Stimulated activated CD8-positive, alpha-beta memory T cell treated with anti-CD3 and anti-CD28 coated beads, Interleukin-15, amount 100 ng/mL, for 4 hours (primary cell): ENCODE measurements at regions not wholly inside any gene's neighbourhood (a gene's known extent, or its start where the extent isn't known, plus 50 kb on each side); places are given as distances from the start of the nearest gene placed in this dataset.
"Not testable (repeated sequence)": the region's sequence is repeated elsewhere in the genome, so short reads cannot be mapped to it uniquely, and the experiment has no call there.

ENCODE experiments used
- DNase-seq, 2 donors: peaks; one replicate each; pipeline ENCODE4 v3.0.0-alpha.2; 2020; ENCODE audit warnings: low read depth in 2 of 2

DNA sequence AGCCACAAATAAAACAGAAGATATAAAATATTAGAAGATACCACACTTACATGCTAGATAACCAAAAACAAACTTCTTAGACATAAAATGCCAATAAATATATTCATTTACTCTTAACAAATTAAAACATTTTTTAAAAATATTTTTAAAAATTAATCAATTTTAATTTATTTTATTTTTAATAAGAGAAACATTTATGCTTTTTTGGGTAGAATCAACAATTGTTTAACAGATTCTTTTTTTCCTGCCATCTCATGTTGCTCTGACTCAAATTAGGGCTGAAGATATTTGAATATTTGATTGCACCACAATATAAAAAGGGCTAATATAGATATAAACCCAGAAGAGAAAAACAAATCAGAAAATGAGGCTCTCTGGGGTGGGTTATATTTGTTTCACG, 172.6 kb downstream of the GOLGA6L6 start:
- DNase-seq = no peak

GRCh38 chr15:20367093-20367492, 174.5 kb downstream of the GOLGA6L6 start:
- DNase-seq = no peak

DNA sequence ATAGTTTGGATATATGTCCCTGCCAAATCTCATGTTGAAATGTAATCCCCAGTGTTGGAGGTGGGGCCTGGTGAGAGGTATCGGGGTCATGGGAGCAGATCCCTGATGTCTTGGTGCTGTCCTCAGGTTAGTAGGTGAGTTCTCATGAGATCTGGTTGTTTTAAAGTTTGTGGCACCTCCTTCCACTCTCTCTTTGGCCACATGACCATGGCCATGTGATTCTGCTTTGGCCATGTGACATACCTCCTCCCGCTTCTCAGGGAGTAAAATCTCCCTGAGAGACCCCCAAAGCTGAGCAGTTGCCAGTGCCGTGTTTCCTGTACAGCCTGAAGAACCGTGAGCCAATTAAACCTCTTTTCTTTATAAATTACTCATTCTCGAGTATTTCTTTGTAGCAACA, 178.0 kb downstream of the GOLGA6L6 start:
- not testable (repeated sequence) for DNase-seq

GRCh38 chr15:20361091-20361490, 180.5 kb downstream of the GOLGA6L6 start:
- DNase-seq = no peak

DNA sequence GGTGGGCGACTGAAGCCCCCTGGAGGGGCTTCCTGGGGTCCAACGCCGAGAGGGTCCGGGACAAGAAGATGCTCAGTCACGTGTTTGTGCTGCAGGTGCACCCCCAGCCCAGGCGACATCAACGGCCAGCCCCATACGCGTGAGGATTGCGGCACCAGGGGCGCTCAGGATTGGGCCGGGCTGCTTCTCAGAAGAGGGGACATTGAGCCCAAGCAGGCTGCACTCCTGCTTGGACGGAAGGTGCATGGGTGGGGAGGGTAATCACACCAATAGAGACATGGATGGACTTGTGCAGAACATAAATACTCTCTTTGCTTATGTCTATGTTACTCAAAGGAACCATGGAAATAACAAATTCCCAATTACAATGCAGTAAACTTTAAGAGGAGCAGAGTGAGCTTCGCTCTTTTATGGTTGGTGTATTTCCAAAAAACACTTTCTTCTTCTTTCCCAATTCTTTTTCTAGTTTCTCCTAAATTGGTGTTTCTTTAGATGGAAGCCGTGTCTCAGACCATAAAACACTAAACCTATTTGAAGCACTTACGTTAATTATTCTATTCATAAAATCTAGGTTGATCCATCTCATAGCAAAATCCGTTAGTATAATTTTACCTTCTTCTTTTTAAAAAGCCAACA, 182.7 kb downstream of the GOLGA6L6 start:
- DNase-seq = no peak

DNA sequence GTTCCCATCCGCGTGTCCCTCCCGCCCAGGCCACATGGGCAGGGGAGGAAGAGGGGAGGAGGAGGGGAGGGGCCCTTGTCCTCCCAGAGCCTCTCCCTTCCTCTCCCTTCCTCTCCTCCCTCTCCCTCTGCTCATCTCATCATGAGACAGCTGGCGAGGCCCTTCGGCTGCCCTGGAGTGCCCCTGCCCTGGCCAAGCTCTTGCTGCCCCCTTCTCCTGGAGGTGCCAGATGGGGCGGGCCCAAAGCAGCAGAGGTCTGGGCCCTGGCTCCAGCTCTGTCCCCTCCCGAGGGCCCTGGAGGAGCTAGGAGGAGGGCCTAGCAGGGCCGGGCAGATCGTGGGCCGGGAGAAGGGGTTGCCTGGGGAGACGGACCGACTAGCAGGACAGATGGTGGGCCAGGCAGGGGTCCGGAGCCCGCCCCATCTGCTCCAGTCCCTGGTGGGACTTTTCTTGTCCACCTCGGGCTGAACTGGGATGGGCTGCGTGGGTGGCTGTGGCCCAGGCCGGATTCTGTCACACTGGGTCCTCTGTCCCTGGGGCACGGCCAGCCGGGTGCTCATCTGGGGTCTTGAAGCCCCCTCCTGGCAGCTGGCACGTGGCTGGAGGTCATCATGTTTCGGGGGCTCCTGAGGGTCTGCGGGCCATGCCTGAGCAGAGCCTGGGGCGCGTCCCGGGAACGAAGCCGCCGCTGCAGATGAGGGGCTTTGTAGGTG, 183.4 kb downstream of the GOLGA6L6 start:
- DNase-seq = no peak

GRCh38 chr15:20357481-20358065, 184.0 kb downstream of the GOLGA6L6 start:
- DNase-seq = no peak

- no peak for DNase-seq
Observed at GRCh38 chr15:20356911-20357480, 184.6 kb downstream of the GOLGA6L6 start.

GRCh38 chr15:20356444-20356910, 185.1 kb downstream of the GOLGA6L6 start:
- DNase-seq = peak in 1 of 2 donors; percentile 69

DNA sequence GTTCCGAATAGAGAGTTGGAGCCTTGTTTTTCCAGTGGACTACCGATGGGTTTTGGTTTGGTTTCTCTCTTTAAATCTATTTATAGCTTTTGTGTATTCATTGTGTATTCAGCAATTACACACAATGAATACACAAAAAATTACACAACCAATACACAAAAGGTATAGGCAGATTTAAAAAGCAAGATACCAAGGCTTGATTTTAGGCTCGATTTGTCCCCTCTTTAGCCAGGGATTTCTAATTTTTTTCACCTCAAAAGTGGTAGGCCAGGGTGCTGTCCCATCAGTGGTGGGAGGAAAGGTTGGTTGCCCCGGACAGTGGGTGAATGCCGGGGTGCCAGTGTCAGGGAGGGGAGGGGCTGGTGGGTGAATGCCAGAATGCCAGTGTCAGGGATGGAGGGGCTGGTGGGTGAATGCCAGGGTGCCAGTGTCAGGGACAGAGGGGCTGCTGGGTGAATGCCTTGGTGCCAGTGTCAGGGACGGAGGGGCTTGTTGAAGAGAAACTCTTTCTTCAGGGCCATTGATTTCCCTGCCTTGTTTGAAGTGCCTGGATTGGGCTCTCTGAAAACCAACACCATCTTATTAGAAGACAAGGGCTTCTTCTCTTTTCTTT, 186.2 kb downstream of the GOLGA6L6 start:
- DNase-seq = no peak

DNA sequence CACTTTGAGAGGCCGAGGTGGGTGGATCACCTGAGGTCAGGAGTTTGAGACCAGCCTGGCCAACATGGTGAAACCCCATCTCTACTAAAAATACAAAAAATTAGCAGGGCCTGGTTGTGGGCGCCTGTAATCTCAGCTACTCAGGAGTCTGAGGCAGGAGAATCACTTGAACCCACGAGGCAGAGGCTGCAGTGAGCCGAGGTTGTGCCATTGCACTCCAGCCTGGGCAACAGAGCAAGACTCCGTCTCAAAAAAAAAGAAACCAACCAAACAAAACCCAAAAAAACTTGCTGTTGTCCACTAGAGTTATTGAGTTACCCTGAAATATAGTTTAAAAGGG, 186.7 kb downstream of the GOLGA6L6 start:
- DNase-seq = not testable (repeated sequence)

- DNase-seq = no peak
Observed at GRCh38 chr15:20353966-20354883, 187.4 kb downstream of the GOLGA6L6 start.

GRCh38 chr15:20352241-20353200, 189.1 kb downstream of the GOLGA6L6 start:
- DNase-seq = no peak

- DNase-seq = no peak
Observed at GRCh38 chr15:20351448-20351971, 190.1 kb downstream of the GOLGA6L6 start.

DNA sequence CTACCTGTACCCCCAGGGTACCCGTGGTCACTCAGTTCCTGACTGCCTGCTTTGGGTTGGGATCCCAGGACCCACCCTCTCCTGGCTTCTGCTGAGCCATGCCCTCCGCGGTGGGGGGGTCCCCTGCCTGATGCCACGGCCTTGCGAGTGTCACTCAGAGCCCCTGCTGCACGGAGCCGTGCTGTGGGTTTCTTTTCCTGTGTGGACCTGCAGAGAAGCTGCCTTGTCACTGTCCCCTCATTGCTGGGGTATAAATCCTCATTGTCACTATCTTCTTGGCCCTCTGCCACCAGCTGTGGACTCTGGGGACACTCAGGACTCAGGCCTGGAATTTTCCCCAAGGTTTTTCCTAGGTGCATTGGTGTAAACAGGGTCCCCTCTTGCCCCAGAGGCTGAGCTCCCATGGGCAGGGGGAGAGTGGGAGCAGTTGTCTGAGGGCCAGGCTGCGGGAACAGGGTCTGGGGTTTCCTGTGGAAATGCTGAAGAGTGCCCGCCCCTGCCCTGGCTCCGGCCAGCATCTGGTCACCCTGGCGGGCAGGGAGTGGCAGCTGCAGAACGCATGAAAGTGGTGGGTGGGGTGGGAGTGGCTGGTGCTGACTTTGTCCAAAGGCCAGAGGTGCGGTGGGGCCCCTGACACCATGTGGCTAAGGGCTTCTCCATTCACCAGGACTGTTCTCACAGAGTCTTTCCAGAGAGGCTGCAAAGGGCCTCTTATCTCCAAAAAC, 191.7 kb downstream of the GOLGA6L6 start:
- DNase-seq = no peak

DNA sequence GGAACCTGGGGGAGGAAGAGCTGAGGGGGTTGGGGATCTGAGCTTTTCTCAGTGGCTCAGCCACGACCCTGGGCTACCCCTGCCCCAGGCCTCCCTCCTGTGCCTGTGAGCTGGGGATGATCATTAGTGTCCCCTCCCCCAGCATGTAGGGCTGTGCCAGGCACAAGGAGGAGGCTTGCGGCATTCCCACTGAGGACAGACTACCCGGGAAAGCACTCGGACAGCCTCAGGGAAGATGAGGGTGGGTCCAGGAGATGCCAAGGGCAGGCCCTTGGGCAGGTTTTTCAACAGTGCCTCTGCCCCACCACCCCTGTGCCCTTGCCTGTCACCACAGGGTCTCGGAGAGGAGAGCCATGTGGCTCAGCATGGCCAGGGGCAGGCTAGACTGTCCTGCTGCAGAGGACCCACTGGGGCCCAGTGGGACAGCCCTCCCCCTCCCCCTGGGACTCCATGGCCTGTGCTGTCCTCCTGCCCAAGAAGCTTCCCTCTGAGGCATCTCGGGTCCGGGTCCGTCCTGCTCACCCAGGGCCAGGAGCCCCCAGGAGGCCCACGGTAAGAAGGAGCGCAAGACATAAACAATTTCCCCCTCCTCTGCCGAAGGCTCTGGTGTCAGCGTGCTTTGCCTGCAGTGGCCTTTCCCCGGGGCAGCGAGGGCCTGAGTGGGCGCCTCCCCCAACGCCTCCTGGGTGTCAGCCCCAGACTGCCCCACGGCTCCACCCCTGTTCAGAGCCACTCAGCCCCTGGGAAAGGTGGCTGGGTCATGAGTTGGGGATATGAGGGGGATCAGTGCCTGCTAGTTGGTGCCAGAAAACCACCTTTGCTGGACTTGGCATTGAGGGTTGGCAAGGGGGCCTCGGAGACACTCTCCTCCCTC, 192.5 kb downstream of the GOLGA6L6 start:
- DNase-seq = no peak

DNA sequence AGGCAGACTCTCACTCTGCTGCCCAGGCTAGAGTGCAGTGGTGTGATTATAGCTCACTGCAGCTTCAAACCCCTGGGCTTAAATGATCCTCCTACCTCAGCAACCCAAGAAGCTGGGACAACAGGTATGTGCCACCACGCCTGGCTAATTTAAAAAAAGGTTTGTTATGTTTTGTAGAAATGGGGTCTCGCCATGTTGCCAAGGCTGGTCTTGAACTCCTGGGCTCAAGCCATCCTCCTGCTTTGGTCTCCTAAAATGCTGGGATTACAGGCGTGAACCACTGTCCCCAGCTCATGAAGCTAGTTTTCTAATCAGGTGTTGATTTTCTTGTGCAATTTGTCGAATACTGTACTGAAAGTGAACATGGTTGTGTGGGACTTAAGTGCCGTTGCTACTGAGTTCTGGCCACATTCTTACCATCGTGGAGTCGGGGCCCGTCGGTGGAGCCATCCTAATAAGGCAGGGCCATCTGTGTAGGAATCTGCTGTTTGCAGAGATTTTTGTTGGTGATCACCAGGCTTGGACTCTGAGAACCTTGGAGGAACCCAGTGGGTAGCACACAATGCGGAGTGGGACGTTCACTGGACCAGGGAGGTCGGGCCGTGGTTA, 193.2 kb downstream of the GOLGA6L6 start:
- DNase-seq = no peak
